Activated CD8-positive, alpha-beta memory T cell treated with anti-CD3 and anti-CD28 coated beads for 1 hour (primary cell): ENCODE measurements at regions not wholly inside any gene's neighbourhood (a gene's known extent, or its start where the extent isn't known, plus 50 kb on each side); places are given as distances from the start of the nearest gene placed in this dataset.

Experiments
- DNase-seq, 2 donors: peaks; one replicate each; pipeline ENCODE4 v3.0.0-alpha.2; 2020; ENCODE audit warnings: low read depth in 1 of 2; ENCODE audit errors: extremely low read depth in 1 of 2

DNA sequence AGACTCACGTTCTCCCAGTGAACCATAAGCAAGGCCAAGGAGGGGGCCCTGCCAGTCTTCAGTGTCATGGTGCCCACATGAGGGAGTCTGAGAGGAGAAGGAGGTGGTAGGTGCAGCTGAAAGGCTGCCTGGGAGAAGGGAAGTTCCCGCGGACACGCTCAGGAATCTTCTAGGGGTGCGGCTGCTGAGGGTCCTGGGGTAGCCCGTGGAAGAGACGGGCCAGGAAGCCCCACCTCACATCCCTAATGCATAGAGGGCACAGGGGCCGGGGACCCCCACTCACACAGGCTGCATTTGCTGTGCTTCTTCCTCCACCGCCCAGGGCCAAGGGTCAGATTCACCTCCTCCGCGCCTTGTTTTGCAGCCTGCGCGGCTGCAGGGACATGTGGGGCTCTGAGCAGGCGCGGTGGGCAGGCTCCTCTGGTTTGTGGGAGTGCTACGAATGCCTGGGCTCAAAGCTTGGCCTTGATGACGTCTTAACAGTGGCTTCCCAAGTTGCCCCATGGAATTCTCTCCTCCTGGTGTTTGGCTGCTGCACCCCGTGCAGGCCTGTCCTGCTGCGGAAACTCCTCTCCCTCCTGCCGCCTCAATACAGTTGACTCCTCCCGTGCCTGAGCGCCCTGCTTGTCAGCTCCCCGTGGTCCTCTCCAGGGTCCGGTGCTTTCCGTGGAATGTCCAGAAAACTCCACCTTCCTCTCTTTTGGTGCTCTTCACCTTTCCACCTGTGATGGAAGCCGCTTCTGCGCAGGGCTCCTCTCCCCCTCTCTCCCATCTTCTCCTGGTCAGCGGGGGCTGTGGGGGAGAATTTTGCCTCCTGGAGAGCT is 95.7 kb downstream of the VAPA start:
- no peak for DNase-seq

DNA sequence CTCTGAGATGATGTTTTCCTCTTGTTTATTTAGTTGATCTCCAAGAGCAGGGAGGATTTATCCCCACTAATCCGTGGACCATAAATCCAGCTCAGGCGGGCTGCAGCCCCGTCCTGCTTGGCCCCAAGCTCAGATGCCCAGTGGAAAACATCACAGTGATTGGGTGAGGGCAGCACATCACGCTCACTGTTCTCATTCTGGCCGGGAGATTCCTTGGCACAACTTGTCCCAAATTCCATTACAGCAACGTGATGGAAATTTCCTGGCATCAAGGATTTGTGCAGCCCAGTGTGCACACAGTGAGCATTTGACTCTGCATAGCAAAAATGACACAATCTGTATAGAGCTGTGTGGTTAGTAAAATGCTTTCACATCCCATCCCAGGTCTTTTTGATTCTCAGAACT is 96.8 kb downstream of the VAPA start:
- DNase-seq: no peak

DNA sequence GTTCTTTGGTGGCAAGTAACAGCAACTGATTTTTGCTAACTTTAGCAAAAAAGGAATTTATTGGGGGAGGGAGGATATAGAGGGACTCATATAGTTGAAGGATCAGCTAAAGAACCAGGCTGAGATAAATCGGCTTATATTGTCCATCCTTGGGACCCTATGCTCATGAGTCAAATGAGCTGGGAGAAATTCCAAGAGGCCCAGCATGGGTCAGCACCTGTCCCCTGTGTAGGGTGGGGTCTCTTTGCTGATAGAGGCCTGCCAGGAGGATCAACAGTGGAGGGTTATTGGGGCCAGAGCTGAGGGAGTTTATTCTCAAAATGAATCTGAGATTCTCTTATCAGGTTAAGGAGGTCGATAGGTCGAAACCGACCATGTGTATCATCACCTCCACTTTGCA is 97.2 kb downstream of the VAPA start:
- no peak for DNase-seq

DNA sequence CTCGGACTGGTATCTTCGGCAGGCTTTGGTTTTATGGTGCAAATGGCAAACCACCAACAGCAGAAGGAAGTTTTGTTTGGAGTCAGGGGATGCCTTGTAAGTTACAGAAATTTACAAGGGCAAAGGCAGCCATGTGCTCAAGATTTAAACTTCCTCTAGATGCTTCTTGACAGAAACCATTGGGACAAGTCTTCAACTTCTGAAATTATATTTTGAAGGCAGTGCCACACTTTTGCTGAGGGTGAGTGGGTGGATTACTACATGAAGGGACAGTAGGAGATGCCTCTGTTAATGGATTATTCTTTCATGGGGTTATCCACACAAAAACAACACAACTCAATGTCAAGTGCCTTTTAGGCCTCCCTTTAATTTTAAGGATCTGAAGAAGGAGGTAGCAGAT is 97.9 kb downstream of the VAPA start:
- no peak for DNase-seq

DNA sequence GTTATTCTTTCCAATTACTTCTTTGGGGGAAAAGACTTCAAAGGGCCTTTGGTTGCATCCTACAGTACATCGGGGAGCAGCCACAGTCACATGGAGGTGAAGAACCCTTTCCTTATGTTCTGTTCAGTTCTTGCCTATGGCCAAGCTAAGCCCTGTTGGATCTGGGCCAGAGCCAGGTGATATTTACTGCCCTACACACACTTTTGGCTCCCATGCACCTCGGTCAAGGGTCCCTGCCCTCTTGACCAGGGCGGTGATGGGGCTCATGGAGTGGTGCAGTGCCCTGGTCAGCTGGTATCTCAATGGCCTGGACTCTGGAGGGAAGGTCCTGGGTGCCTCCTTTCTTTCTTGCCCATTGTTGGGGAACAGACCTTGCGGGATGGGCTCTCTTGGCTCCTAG is 98.7 kb downstream of the VAPA start:
- DNase-seq: no peak

DNA sequence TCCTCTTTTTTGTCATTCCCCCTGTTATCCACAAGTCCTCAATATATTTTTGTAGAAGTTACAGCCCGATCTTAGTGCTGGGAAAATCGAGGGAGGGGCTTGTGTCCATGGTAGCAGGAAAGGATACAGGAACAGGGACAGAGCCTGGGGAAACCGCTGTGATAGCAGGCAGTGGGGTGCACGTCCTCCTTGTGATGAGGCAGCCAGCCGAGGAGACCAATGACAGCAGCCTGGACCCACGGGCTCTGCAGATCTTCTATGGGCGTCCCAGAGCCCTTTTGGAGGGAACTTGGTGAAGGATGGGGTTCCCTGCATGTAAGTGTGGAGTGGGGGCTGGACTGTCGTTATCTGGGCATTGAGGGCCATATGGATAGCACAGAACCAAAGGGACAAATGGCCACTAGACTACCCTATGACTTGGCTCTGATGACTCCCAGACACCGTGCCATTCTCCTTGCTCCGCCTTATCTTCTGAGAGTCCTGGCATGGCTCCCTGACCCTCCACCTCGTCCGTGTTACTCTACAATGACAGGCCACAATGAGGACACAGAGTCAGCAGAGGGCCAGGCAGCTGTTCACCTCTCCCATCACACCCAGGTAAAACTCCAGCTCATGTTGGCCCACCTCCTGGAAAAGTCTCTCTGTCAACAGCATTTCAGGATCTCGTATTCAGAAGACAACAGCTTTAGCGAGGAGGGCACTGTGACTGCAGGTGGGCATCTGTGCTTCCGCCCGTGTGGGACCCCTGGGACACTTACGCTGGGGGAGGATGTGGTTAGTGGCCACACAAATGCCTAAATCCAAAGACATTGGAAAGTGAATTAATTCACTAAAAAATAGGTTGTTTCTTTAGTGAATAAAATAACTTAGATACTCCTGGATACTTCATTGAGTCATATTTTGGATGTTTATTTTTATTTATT is 100.1 kb downstream of the VAPA start:
- no peak for DNase-seq

DNA sequence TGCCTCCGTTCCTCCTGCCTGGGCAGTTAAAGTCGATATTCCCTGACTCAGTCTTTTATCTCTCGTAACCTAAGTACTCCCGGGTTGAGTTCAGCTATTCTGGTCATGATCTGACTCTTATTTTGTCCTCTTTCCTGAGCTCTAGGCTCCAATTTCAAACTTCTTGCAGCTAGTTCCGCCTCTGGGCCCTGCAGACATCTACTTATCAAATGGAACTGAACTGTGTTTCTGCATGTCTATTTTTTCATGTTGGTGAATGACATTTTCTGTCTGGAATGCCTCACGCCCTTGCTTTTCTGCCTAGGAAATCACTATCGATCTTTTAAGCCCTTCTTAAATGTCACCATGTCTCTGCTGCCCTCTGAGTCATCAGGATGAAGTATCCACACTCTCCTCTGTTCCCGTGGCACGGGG is 101.5 kb downstream of the VAPA start:
- no peak for DNase-seq

DNA sequence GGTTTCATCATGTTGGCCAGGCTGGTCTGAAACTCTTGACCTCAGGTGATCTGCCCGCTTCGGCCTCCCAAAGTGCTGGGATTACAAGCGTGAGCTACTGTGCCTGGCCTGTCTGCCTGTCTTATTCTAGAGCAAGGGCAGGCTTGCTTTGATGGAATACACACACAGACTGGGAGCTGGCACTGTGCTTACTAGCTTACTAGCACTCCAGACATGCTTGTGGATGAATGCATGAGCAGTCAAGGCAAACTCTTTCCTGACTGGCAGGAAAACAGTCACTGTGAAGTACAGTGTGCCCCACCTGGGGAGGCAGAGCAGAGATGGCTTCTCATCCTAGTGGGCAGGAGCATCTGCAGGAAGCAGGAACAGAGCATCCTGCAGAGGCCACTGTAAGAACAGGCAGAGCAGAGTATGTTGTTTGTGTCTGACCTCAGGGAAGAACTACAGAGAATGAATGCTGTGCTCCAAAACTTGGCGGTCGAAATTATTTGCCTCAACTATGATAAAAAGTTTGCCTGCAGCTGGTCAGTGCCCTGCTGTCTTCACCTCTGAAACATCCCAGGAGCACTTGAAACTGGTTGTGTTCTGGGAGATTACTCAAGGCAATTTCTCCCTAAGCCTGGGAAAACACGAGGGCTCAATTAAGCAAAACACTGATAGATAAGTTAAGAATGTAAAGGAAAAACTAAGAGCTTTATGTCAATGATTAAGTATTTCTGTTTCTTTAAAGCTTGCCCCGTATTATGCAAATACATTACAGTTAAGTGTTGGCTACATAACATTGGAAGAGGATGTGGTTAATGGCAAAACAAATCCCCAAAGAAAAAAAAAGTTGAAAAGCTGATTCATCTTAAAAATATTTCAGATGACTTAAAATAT is 102.4 kb downstream of the VAPA start:
- DNase-seq: no peak

DNA sequence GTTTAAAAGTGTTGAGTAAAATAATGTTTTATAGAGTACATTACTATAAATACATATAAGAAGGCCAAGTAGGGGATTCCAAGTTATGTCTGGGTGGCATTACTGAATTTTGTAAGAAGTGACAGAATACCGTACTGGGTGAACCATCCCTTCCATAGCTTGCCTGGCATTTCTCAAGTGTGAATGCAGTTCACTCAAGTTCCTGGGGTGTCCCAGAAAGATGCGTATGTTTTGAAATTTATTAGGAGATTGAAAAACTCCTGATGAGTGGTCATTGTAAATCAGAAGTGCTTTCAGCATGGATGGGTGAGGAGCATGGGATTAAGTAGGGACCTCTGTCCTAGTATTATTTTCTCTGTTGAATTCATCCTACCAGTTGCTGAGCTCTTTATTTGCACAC is 103.2 kb downstream of the VAPA start:
- DNase-seq: no peak

DNA sequence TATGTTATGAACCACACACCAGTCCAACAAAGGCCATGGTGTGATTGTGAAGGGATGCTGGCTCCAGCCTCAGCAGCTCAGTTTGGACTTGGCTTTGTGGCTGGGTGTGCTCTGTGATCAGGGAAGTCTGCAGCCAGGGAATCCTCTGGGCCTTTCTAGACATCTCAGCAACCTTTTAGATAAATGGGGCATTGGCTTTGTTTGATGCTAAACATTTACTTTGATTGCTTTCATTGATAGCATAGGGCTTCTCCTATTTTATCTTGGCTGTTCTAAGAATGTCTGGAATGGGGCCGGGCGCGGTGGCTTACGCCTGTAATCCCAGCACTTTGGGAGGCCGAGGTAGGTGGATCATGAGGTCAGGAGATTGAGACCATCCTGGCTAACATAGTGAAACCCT is 104.5 kb downstream of the VAPA start:
- no peak for DNase-seq

DNA sequence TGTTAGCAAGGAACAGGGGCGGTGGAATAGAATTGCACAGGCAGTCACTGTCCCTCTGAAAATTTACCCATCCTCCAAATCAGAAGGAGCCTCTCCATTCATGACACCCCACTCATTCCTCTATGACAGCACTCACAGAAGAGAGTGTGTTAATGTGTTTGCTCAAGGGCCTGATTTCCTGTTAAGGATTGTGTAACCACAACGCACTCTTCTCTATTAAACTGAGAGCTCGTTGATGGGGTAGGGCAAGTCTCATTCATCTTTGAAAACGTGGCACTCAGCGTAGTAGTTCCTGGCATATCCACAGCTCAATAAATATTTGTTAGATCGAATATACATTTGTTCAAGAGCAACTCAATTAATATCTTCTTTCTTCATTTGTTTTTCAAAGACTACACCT is 106.4 kb downstream of the VAPA start:
- no peak for DNase-seq

DNA sequence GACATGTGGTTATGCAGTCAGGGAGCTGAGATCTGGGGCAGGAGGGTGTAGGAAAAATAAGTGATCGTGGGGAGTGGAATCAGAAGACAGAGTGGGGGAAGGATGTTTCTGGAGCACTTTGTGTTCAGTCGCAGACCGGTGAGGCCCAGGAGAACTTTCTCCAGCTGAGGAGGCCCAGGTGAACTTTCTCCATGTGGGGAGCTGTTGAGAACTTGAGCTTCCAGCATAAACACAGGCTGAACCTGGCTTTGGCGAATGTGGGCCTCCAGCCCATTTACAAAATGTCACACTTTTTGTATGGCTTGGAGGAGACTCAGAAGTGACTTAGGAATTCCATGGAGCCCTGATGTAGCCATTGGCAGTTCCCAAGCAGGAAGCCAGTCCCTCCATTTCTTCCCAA is 108.5 kb downstream of the VAPA start:
- DNase-seq: no peak

DNA sequence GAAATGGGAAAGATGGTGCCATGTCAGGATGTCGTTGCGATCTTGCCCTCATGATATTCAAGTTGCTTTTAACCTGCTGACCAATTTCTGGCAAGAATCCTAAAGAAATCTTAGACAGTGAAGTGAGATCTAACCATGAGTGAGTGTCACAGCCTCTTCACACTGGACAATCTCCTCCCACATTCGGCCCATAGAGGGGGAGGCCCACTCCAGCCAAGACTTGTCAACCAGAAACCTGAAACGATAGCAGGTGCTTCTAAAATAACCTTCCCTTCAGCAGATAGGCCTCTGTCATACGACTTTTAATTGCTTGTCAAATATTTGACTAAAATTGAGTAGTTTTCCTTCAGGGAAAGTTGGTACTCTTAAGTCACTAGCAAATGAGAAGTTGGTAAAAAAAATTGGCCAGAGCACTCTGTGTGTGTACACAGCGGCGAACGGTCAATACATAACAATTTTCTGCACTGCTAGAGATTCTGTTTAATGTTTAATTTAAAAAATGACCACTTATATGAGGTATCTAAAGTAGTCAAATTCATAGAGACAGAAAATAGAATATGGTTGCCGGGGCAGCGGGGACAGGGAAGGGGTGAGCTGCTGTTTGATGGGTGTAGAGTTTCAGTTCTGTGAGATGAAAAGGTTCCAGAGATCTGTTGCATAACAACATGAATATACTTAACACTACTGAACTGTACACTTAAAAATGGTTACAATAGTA is 110.2 kb downstream of the VAPA start:
- DNase-seq: no peak

DNA sequence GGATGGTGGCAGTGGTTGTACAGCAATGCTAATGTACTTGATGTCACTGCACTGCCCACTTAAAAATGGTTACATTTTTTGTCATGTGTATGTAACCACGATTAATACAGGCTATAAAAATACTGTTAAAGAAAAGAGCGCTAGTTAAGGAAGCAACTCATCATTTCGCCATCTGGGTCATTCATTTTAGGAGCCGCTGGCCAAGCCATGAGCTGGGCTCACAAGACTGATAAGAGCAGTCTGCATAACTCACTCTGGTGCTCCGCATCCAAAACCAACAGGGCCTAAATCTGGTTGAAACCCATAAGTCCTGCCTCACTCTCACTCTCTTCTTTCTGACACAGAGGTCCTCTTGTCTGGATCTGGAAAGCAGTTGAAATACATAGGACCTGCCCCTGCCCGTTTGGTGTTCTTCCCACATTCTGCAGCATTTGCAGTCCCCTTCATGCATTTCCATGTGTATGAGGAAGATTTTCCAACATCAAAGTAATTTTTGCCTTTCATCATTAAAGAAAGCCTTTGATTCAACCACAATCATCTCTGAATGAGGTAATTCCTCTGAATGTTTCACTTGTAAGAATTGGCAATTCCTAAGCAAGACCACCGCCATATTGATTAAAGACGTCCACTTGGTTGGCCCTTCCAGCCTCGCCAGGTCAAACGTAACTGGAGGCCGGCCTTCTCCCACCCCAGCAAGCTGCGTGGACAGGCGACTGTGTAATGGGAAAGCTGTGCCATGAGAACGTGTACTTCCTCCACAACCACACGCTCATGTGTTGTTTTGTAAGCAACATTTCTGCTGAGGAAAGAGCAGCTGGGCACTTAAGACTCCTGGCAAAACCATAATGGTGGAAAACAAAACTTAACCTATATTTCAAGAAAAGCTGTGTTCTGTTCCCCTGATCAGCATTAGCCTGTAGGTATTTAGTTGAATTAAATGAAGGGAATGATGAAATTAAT is 112.2 kb downstream of the VAPA start:
- no peak for DNase-seq

DNA sequence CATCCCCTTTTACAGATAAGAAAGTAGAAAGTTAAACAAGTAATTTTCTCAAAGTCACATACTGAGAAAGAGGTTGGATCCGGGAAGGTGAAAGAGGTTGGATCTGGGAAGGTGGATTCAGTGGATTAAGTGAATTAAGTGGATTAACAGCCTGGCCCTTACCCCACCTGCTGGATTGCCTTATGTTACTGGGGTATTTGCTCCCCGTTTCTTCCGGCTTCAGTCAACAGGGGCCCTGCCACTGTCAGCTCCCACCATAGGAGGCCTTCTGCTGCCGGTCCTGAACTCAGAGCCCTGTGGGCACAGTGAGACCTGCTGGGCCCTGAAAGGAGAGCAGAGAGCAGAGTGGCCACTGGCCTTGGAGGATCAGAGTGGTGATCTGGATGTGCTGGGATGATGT is 113.2 kb downstream of the VAPA start:
- DNase-seq: no peak

DNA sequence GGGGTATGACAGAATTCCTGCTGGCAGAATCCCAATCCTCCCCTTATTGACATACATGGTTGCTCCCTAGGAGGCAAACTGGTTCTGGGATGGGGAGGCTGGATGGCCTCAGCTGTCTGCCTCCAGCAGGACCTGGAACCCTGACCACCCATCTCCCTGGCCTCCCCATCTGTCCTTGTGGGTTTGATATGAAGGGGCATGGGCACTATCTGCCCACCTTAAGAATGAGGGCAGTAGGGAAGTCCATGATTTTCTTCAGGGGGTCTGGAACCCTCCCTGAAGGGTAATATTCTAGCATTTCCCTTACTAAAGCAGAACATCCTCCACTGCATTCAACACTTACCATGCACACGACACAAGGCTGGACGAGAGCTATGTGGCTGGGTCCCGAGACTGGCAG is 113.6 kb downstream of the VAPA start:
- DNase-seq: no peak

DNA sequence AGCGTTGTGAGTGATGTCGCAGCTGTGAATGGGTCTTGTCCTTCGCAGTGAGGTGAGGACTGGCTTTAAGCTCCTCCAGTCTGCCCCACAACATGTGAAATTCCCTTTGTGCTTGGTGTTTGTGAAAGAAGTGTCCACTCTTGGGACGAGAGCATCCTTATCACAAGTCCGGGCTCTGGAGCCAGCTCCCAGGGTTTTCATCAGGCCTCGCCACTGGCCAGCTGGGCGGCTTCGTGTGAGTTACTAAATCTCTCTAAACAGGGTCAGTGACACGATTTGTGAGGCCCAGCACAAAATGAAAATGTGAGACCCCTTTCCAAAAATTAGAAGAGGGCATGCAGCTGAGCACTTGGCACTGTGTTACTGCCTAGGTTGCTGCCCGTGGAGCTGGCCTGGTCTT is 115.9 kb downstream of the VAPA start:
- DNase-seq: no peak

DNA sequence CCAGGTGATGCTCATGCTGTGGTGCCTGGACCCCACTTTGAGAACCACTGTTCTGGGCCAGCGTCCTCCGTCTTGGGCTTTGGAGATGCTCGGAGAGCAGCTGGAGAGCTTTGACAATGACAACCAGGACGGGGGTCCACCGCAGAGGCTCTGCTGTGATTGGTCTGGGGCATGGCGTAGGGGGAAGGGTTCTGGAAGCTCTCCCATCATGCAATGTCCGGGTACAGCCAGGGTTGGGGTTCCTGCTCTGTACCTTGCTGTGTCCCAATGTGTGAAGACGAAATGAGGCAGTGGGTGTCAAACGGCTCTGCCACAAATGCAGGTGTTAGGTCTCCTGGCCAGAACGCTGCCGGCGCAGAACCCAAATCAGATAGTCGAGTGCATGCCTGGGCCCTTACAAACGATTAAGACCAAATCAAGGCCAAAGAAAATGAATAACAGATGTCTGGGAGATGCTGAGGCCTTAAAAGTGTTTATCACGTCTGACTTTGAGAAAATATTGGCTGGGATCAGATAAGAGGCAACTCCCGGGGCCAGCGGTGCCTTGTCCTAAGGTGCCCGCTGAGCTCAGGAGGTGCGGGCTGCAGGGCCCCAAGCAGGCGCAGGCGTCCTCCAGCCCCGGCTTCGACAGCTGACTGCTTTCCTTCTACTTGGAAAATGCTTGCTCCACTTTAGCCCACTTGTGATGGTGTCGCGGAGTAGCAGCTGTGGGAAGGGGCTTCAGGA is 117.2 kb downstream of the VAPA start:
- no peak for DNase-seq
